ENCODE measurements at regions not wholly inside any gene's neighbourhood (a gene's known extent, or its start where the extent isn't known, plus 50 kb on each side); places are given as distances from the start of the nearest gene placed in this dataset.

DNA sequence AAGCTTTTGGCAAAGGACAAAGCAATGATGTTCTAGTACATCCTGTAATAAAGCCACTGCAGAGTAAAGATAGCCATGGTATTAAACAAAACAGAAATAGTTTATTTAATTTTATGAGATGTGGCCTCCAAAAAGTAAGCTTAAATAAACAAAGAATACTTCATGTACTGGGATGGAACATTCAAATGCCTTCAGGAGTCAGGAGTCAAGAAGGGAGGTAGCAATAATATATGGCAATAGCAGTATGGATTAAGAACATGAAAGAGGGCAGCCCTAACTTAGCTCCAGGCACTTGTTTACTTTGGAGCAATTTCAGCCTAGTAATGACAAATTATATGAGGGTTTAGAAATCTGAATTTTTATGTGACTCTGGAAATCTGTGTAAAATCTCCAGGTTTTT lies 343.9 kb upstream of the THRB start:
- intact Hi-C loops (cut with DNase I) = no loop called here
- no peak for ATAC-seq

GRCh38 chr3:24843955-24844354 lies 349.3 kb upstream of the THRB start:
- ATAC-seq (no peak), DNase-seq (no peak)
- intact Hi-C loops (cut with DNase I) = no loop called here
- Histone ChIP-seq H3K36me3 (replicated peaks in 1 of 2; ENCODE audit: insufficient read depth in 1 of 2, low read depth in 2 of 2) (no peaks in the 10 kb centered on the region), H3K4me3 (no peak overlapping the region), H3K27ac (no peak overlapping the region), H3K9me3 (no peaks in the 10 kb centered on the region), H3K4me1 (no peaks in the 10 kb centered on the region), H3K27me3 (no peaks in the 10 kb centered on the region)
- TF ChIP-seq POLR2A (IDR thresholded peaks at IDR 0.05) (no peak), CTCF (IDR thresholded peaks at IDR 0.05) (no peak)
- WGBS, 2 donors = 59 to 60% methylated on average over 2 of the region's 2 CpGs

More for the DNA sequence above, 343.9 kb upstream of the THRB start:
- H3K9me3 ChIP-seq = no peaks in the 10 kb centered on the region
- H3K4me3 ChIP-seq = no peak overlapping the region
- no peak for DNase-seq
- no peaks in the 10 kb centered on the region for H3K27me3 ChIP-seq
- no peak overlapping the region for H3K27ac ChIP-seq
- H3K4me1 ChIP-seq = no peaks in the 10 kb centered on the region
- no peaks in the 10 kb centered on the region for H3K36me3 ChIP-seq (replicated peaks in 1 of 2; ENCODE audit: insufficient read depth in 1 of 2, low read depth in 2 of 2)
- no peak for TF ChIP-seq CTCF (IDR thresholded peaks at IDR 0.05)
- TF ChIP-seq POLR2A (IDR thresholded peaks at IDR 0.05) = no peak

DNA sequence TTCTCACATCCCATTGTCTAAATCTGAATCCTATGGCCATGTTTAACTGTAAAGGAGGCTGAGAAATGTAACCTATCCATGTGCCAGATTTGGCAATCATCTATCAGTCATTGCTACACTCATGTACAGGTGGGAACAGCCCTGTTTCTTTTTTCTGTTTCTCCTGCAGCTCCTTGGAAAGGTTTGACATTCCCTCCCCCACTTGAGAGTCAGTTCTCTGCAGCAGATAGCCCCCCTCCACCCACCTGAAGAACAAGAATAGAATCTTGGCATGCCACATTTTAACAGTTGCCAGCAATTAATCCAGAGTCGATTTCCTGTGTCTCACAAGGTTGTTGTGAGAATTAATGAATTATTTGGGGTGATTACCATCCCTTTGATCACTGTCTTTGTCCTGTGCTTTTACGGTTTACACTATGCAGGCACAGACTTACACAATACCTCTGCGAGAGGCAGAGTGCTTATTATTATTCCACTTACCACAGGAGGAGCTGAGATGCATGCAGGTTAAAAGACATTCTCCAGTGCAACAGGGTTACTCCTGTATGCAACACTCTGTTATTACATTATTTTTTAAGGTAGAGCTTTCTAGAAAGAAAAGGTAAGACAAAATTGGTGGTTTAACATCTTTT lies 351.0 kb upstream of the THRB start:
- no peak for ATAC-seq
- H3K27me3 ChIP-seq = no peaks in the 10 kb centered on the region
- no peak overlapping the region for H3K27ac ChIP-seq
- no peak overlapping the region for H3K4me3 ChIP-seq
- H3K4me1 ChIP-seq = no peaks in the 10 kb centered on the region
- 42 to 53% methylated on average over 3 of the region's 3 CpGs for WGBS, 2 donors
- no peak for TF ChIP-seq POLR2A (IDR thresholded peaks at IDR 0.05)
- TF ChIP-seq CTCF (IDR thresholded peaks at IDR 0.05) = no peak
- intact Hi-C loops (cut with DNase I) = no loop called here
- no peak for DNase-seq
- no peaks in the 10 kb centered on the region for H3K36me3 ChIP-seq (replicated peaks in 1 of 2; ENCODE audit: insufficient read depth in 1 of 2, low read depth in 2 of 2)
- no peaks in the 10 kb centered on the region for H3K9me3 ChIP-seq

- 47 to 71% methylated on average over 1 of the region's 1 CpG for WGBS, 2 donors
- Histone ChIP-seq H3K27me3 (no peaks in the 10 kb centered on the region), H3K9me3 (no peaks in the 10 kb centered on the region), H3K36me3 (replicated peaks in 1 of 2; ENCODE audit: insufficient read depth in 1 of 2, low read depth in 2 of 2) (no peaks in the 10 kb centered on the region), H3K4me3 (no peak overlapping the region), H3K27ac (no peak overlapping the region), H3K4me1 (no peaks in the 10 kb centered on the region)
- intact Hi-C loops (cut with DNase I) = no loop called here
- ATAC-seq = no peak
- DNase-seq = no peak
- TF ChIP-seq POLR2A (IDR thresholded peaks at IDR 0.05) (no peak), CTCF (IDR thresholded peaks at IDR 0.05) (no peak)
Observed at GRCh38 chr3:24846286-24846860, 351.7 kb upstream of the THRB start.

- TF ChIP-seq CTCF (IDR thresholded peaks at IDR 0.05) (no peak), POLR2A (IDR thresholded peaks at IDR 0.05) (no peak)
- Histone ChIP-seq H3K4me3 (no peak overlapping the region), H3K9me3 (no peaks in the 10 kb centered on the region), H3K27me3 (no peaks in the 10 kb centered on the region), H3K4me1 (no peaks in the 10 kb centered on the region), H3K36me3 (replicated peaks in 1 of 2; ENCODE audit: insufficient read depth in 1 of 2, low read depth in 2 of 2) (no peaks in the 10 kb centered on the region), H3K27ac (no peak overlapping the region)
- 30 to 52% methylated on average over 2 of the region's 2 CpGs for WGBS, 2 donors
- no peak for ATAC-seq
- intact Hi-C loops (cut with DNase I) = no loop called here
- no peak for DNase-seq
Observed at GRCh38 chr3:24850245-24850644, 355.6 kb upstream of the THRB start.
